Stomach (tissue), 8 donors: ENCODE measurements at regions not wholly inside any gene's neighbourhood (a gene's known extent, or its start where the extent isn't known, plus 50 kb on each side); places are given as distances from the start of the nearest gene placed in this dataset.

Experiments
- DNase-seq, 2 donors: peaks; one replicate each; pipeline versions ENCODE4 v3.0.0 to v3.0.0-alpha.2; 2013 to 2019
- H3K27ac ChIP-seq, 5 donors: fragments of 200-600 bp in 4 of 5; sonication (generic) in 4 of 5; one replicate each; pipeline ENCODE4 v1.5.1; 2013 to 2019; ENCODE audit warnings: mild to moderate bottlenecking in 1 of 5, moderate library complexity in 1 of 5
- H3K27me3 ChIP-seq, 3 donors: fragments of 200-600 bp; sonication (generic); one replicate each; pipeline ENCODE4 v1.5.1; 2017 to 2019; ENCODE audit warnings: mixed run types in 1 of 3
- H3K36me3 ChIP-seq, 4 donors: fragments of 200-600 bp; sonication (generic); 1 replicate in 3 of 4; 2 replicates in 1 of 4; pipeline ENCODE4 v1.5.1; 2016 to 2019
- H3K4me1 ChIP-seq, 4 donors: fragments of 200-600 bp; sonication (generic); one replicate each; pipeline ENCODE4 v1.5.1; 2016 to 2019
- H3K4me3 ChIP-seq, 4 donors: fragments of 200-600 bp; sonication (generic) in 3 of 4; one replicate each; pipeline ENCODE4 v1.5.1; 2016 to 2019; ENCODE audit warnings: mild to moderate bottlenecking in 1 of 4
- H3K9me3 ChIP-seq, 4 donors: fragments of 200-600 bp; sonication (generic); one replicate each; pipeline ENCODE4 v1.5.1; 2016 to 2019
- EP300 ChIP-seq: sonication (generic); formaldehyde crosslinking; IDR thresholded peaks from one replicate; pipeline ENCODE4 v1.6.1; 2017; ENCODE audit warnings: antibody characterized with exemption
- POLR2A ChIP-seq, 4 donors: fragments of 450-650 bp; IDR thresholded peaks; one replicate each; pipeline ENCODE4 v1.6.1; 2016; ENCODE audit warnings: antibody characterized with exemption in 4 of 4, control low read depth in 2 of 4, mild to moderate bottlenecking in 1 of 4, moderate library complexity in 1 of 4
- POLR2AphosphoS5 ChIP-seq, 3 donors: sonication (generic); formaldehyde crosslinking; IDR thresholded peaks; one replicate each; pipeline ENCODE4 v1.6.1; 2016; ENCODE audit warnings: antibody characterized with exemption in 3 of 3
- WGBS, 5 donors: extraction: QIAGEN DNeasy Blood & Tissue Kit in 3 of 5; methylation state at CpG; one replicate each; pipeline versions ENCODE4 v1.1.5 to v1.1.7; 2013 to 2018; 5-methylcytosine and 5-hydroxymethylcytosine counted together
- intact Hi-C: fragments of 100-400 bp; cut with DNase I; formaldehyde crosslinking; loops from one replicate; pipeline ENCODE4 v1.15.1; 2023; ENCODE audit warnings: low total_unique reads
- TF ChIP-seq, protein P1 (sequence below), 7 experiments: fragments of 450-650 bp in 4 of 7; fragments of 200-600 bp in 3 of 7; sonication (generic) in 3 of 7; IDR thresholded peaks; one replicate each; pipeline ENCODE4 v1.5.1; 2016 to 2019; ENCODE audit warnings: antibody characterized with exemption in 7 of 7, control low read depth in 2 of 7, mild to moderate bottlenecking in 1 of 7
- donor health status: healthy with polysubstance abuse.
- donor health status: Bipolar disorder and iron deficiency.
- donor health status: healthy.

DNA sequence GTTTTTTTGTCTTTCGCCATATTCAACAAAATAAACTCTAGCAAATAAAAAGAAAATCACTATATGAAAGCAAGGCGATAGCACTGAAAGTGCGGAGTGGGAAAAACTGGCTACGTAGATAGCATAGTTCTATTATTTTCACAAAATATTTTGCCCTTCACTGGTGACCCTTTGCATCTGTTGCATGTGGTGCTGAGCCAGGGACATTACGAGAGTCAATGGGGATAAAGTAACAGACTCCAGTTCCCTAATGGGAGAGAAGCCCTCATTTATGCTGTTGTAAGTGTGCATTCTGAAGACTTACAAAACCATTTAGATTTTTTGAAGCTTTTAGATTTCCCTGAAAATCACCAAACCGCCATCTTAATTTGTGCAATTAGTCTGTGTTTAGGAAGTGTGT lies 501.6 kb downstream of the PPARGC1A start:
- no peaks in the 10 kb centered on the region for H3K9me3 ChIP-seq
- no peaks in the 10 kb centered on the region for H3K27me3 ChIP-seq
- DNase-seq, result no peak
- H3K36me3 ChIP-seq, result no peaks in the 10 kb centered on the region
- TF ChIP-seq, protein P1, sequence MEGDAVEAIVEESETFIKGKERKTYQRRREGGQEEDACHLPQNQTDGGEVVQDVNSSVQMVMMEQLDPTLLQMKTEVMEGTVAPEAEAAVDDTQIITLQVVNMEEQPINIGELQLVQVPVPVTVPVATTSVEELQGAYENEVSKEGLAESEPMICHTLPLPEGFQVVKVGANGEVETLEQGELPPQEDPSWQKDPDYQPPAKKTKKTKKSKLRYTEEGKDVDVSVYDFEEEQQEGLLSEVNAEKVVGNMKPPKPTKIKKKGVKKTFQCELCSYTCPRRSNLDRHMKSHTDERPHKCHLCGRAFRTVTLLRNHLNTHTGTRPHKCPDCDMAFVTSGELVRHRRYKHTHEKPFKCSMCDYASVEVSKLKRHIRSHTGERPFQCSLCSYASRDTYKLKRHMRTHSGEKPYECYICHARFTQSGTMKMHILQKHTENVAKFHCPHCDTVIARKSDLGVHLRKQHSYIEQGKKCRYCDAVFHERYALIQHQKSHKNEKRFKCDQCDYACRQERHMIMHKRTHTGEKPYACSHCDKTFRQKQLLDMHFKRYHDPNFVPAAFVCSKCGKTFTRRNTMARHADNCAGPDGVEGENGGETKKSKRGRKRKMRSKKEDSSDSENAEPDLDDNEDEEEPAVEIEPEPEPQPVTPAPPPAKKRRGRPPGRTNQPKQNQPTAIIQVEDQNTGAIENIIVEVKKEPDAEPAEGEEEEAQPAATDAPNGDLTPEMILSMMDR (IDR thresholded peaks at IDR 0.05), result no peak
- TF ChIP-seq POLR2A (IDR thresholded peaks at IDR 0.05), result no peak
- no peak for TF ChIP-seq EP300
- no peak for TF ChIP-seq POLR2AphosphoS5 (IDR thresholded peaks at IDR 0.05)
- intact Hi-C loops, result no loop called here
- whole genome bisulfite sequencing, 5 donors, result 79 to 89% (median 86%) methylated on average over 6 of the region's 6 CpGs
- H3K4me3 ChIP-seq, result no peak overlapping the region
- no peak overlapping the region for H3K27ac ChIP-seq
- no peaks in the 10 kb centered on the region for H3K4me1 ChIP-seq

DNA sequence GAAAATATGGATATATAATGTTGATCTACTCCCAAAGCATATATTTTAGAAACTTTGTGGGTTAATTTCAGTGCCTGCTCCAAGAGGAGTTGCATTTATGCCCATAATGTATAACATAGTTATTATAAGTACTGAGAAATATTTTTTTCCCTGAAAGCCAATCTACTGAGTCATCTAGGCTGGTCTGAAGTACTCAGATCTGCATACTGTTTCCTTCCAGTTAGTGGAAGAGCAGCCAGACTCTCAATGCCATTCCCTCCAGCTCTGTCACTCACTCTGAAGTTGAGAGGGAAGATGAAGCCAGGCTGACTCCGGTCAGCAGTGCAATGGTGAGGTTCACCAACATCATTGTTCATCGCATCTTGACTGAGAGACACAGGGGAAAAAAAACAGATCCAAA lies 505.1 kb downstream of the PPARGC1A start:
- 88 to 97% (median 94%) methylated on average over 2 of the region's 2 CpGs for WGBS, 5 donors
- intact Hi-C loops, result no loop called here
- no peaks in the 10 kb centered on the region for H3K9me3 ChIP-seq
- no peak overlapping the region for H3K27ac ChIP-seq
- no peak for DNase-seq
- TF ChIP-seq POLR2A (IDR thresholded peaks at IDR 0.05) (no peak), POLR2AphosphoS5 (IDR thresholded peaks at IDR 0.05) (no peak), EP300 (no peak)
- no peak overlapping the region for H3K4me3 ChIP-seq
- H3K4me1 ChIP-seq, result no peaks in the 10 kb centered on the region
- no peaks in the 10 kb centered on the region for H3K36me3 ChIP-seq
- H3K27me3 ChIP-seq, result no peaks in the 10 kb centered on the region

DNA sequence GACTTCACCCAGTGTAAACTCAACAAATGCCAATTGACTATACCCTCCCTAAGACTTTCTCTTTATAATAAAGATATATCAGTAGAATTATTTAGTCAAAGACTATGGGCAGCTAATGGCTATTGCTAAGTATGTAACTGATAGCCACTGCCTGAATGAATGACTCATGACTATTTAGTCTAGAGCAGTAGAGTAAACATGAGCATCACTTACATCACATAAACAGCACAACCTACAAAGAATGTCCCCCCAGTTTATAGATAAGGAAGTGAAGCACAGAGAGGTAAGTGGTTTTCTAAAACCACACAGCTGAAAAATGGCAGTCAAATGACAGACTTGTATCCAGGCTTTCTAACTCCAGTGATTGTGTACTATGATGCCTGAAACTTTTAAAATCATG lies 507.0 kb downstream of the PPARGC1A start:
- DNase-seq, result no peak
- Histone ChIP-seq H3K27ac (no peak overlapping the region), H3K9me3 (peaks cover 0 to 4% (median 0%) of the 10 kb centered on the region in 4 donors), H3K36me3 (no peaks in the 10 kb centered on the region), H3K27me3 (no peaks in the 10 kb centered on the region), H3K4me3 (no peak overlapping the region), H3K4me1 (no peaks in the 10 kb centered on the region)
- TF ChIP-seq POLR2AphosphoS5 (IDR thresholded peaks at IDR 0.05), result no peak
- TF ChIP-seq, protein P1 (IDR thresholded peaks at IDR 0.05), result no peak
- TF ChIP-seq POLR2A (IDR thresholded peaks at IDR 0.05), result no peak
- TF ChIP-seq EP300, result no peak
- intact Hi-C loops, result no loop called here

DNA sequence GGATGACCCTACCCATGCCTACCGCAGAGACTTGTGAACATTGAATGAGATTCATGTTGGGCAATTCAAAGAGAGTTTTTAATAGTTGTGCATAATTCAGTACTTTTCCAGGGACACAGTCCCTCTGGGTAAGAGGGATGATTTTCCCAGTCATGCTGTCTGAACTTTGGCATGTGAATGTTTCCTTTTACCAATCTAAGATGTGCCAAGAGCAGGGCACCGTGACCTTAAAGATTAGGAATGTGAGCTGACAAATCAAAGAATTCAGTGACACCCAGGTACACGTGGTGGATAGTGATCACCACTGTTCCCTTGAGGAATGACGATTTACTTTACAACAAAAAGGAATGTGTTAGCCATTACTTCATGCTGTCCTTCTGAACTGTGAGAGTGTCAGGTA lies 515.6 kb downstream of the PPARGC1A start:
- intact Hi-C loops, result no loop called here
- WGBS, 5 donors, result 38 to 56% (median 46%) methylated on average over 4 of the region's 4 CpGs
- peaks cover 0 to 17% (median 11%) of the 10 kb centered on the region in 4 donors for H3K4me1 ChIP-seq
- no peak for DNase-seq
- no peak overlapping the region for H3K4me3 ChIP-seq
- no peaks in the 10 kb centered on the region for H3K36me3 ChIP-seq
- peak in 1 of 3 donors; percentile 20 for TF ChIP-seq POLR2AphosphoS5 (IDR thresholded peaks at IDR 0.05)
- TF ChIP-seq, protein P1 (IDR thresholded peaks at IDR 0.05), result no peak
- H3K27me3 ChIP-seq, result no peaks in the 10 kb centered on the region
- H3K27ac ChIP-seq, result peak overlapping the region in 1 of 5 donors; percentile 43
- H3K9me3 ChIP-seq, result peaks cover 0 to 2% (median 0%) of the 10 kb centered on the region in 4 donors

DNA sequence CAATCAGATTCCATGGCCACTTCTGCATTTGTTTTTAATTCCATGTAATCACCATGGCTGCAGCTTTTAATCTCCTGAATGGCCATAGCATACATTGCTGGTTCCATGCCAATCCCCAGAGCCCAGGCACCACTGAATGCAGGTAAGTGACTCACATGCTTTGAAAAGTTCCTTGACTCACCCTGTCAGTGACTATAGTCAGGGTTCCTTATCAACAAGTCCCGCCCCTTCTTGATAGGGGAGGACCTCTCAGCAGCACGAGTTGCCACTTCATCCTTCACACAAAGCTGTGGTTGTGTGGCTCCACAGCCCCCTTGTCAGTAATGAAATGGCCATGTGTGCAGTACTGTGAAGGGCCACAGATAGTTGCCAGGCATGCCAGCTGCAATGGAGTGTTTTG lies 516.6 kb downstream of the PPARGC1A start:
- Histone ChIP-seq H3K4me1 (peaks cover 0 to 17% (median 11%) of the 10 kb centered on the region in 4 donors), H3K9me3 (no peaks in the 10 kb centered on the region), H3K4me3 (no peak overlapping the region), H3K27me3 (no peaks in the 10 kb centered on the region), H3K27ac (peak overlapping the region; percentile 19 to 52 (median 27)), H3K36me3 (no peaks in the 10 kb centered on the region)
- DNase-seq, result peak; percentile 79 to 91
- 10 to 31% (median 22%) methylated on average over 2 of the region's 2 CpGs for WGBS, 5 donors
- intact Hi-C loops, result no loop called here
- peak in 2 of 3 donors; percentile 53 to 83 for TF ChIP-seq POLR2AphosphoS5 (IDR thresholded peaks at IDR 0.05)
- no peak for TF ChIP-seq POLR2A (IDR thresholded peaks at IDR 0.05)
- TF ChIP-seq, protein P1 (IDR thresholded peaks at IDR 0.05), result no peak
- TF ChIP-seq EP300, result no peak
